CD14-positive monocyte (primary cell): ENCODE measurements at regions not wholly inside any gene's neighbourhood (a gene's known extent, or its start where the extent isn't known, plus 50 kb on each side); places are given as distances from the start of the nearest gene placed in this dataset.

Experiments
- DNase-seq, 3 donors: peaks; one replicate each; pipeline ENCODE4 v3.0.0-alpha.2; 2011 to 2022
- H2AFZ ChIP-seq: 2 replicates; pipeline ENCODE4 v1.6.0; 2012; ENCODE audit warnings: mild to moderate bottlenecking, low read depth, low read length, inconsistent platforms; ENCODE audit not compliant: insufficient read depth, poor library complexity, severe bottlenecking
- H3K27ac ChIP-seq, 2 donors: 1 replicate in 1 of 2; 2 replicates in 1 of 2; pipeline ENCODE4 v1.5.1; 2012 to 2013; ENCODE audit warnings: low read length in 2 of 2, control low read depth in 1 of 2, inconsistent platforms in 1 of 2, low read depth in 1 of 2, mild to moderate bottlenecking in 1 of 2
- H3K27me3 ChIP-seq, 2 donors: one replicate each; pipeline versions ENCODE4 v1.6.0 to v1.6.1; 2011 to 2013; ENCODE audit warnings: low read length in 2 of 2; ENCODE audit not compliant: control insufficient read depth in 2 of 2, insufficient read depth in 2 of 2
- H3K36me3 ChIP-seq, 2 donors: replicated peaks in 1 of 2; 1 replicate in 1 of 2; 2 replicates in 1 of 2; pipeline versions ENCODE4 v1.5.1 to v1.6.1; 2012 to 2013; ENCODE audit warnings: low read length in 2 of 2, control low read depth in 1 of 2, inconsistent platforms in 1 of 2, mild to moderate bottlenecking in 1 of 2; ENCODE audit not compliant: insufficient read depth in 2 of 2, control insufficient read depth in 1 of 2
- H3K4me1 ChIP-seq, 2 donors: 1 replicate in 1 of 2; 2 replicates in 1 of 2; pipeline versions ENCODE4 v1.5.1 to v1.6.1; 2012 to 2013; ENCODE audit warnings: low read length in 2 of 2, control low read depth in 1 of 2, inconsistent platforms in 1 of 2, mild to moderate bottlenecking in 1 of 2, moderate library complexity in 1 of 2; ENCODE audit not compliant: insufficient read depth in 2 of 2, control insufficient read depth in 1 of 2
- H3K4me2 ChIP-seq: replicated peaks from 2 replicates; pipeline ENCODE3; 2012; ENCODE audit warnings: low read length, moderate library complexity, mild to moderate bottlenecking; ENCODE audit not compliant: poor library complexity, severe bottlenecking; ENCODE audit errors: extremely low read depth
- H3K4me3 ChIP-seq, 3 experiments: fragments of 200-600 bp in 1 of 3; sonication (generic) in 1 of 3; replicated peaks in 1 of 3; 1 replicate in 2 of 3; 2 replicates in 1 of 3; pipeline ENCODE4 v1.5.1; 2011 to 2013; ENCODE audit warnings: low read length in 3 of 3, mild to moderate bottlenecking in 3 of 3, control low read depth in 2 of 3, low read depth in 2 of 3, inconsistent platforms in 1 of 3, moderate library complexity in 1 of 3
- H3K79me2 ChIP-seq: 2 replicates; pipeline ENCODE4 v1.6.0; 2012; ENCODE audit warnings: mild to moderate bottlenecking, control low read depth, inconsistent platforms, low read length, moderate library complexity; ENCODE audit not compliant: insufficient read depth
- H3K9ac ChIP-seq: 2 replicates; pipeline ENCODE4 v1.6.0; 2017; ENCODE audit warnings: low read length, mild to moderate bottlenecking; ENCODE audit not compliant: insufficient read depth, poor library complexity, severe bottlenecking
- H3K9me3 ChIP-seq, 2 donors: replicated peaks in 1 of 2; 1 replicate in 1 of 2; 2 replicates in 1 of 2; pipeline versions ENCODE4 v1.5.1 to v1.6.1; 2012 to 2013; ENCODE audit warnings: low read length in 2 of 2, control low read depth in 1 of 2; ENCODE audit not compliant: control insufficient read depth in 1 of 2, insufficient read depth in 1 of 2
- H4K20me1 ChIP-seq: 2 replicates; pipeline ENCODE4 v1.6.0; 2012; ENCODE audit warnings: mild to moderate bottlenecking, low read length, control low read depth, moderate library complexity; ENCODE audit not compliant: insufficient read depth
- H3K27ac Mint-ChIP-seq, 7 donors: one replicate each; pipeline ENCODE4 v1.8.0; 2020; ENCODE audit warnings: mild to moderate bottlenecking in 7 of 7, mixed read lengths in 7 of 7, moderate library complexity in 6 of 7, inconsistent platforms in 2 of 7
- H3K27me3 Mint-ChIP-seq, 3 donors: one replicate each; pipeline ENCODE4 v1.8.0; 2021 to 2022; ENCODE audit warnings: low read depth in 3 of 3, mild to moderate bottlenecking in 3 of 3, mixed read lengths in 3 of 3, moderate library complexity in 3 of 3, inconsistent platforms in 1 of 3
- H3K36me3 Mint-ChIP-seq, 2 donors: one replicate each; pipeline ENCODE4 v1.8.0; 2020; ENCODE audit warnings: mixed read lengths in 2 of 2, inconsistent platforms in 1 of 2, mild to moderate bottlenecking in 1 of 2
- H3K4me1 Mint-ChIP-seq: one replicate; pipeline ENCODE4 v1.8.0; 2020; ENCODE audit warnings: mild to moderate bottlenecking, mixed read lengths
- H3K4me3 Mint-ChIP-seq, 2 donors: one replicate each; pipeline ENCODE4 v1.8.0; 2020; ENCODE audit warnings: mild to moderate bottlenecking in 2 of 2, mixed read lengths in 2 of 2, moderate library complexity in 1 of 2
- H3K9me3 Mint-ChIP-seq, 7 donors: one replicate each; pipeline ENCODE4 v1.8.0; 2020 to 2022; ENCODE audit warnings: mixed read lengths in 7 of 7, mild to moderate bottlenecking in 6 of 7, moderate library complexity in 6 of 7, inconsistent platforms in 2 of 7
- CTCF ChIP-seq: fragments of 200-600 bp; IDR thresholded peaks from one replicate; pipeline ENCODE4 v1.8.0; 2022; ENCODE audit warnings: antibody characterized with exemption, mild to moderate bottlenecking
- WGBS: methylation state at CpG from one replicate; pipeline ENCODE4 v1.1.5; 2013; ENCODE audit warnings: missing lambda C conversion rate; ENCODE audit not compliant: insufficient coverage; 5-methylcytosine and 5-hydroxymethylcytosine counted together
- intact Hi-C, 2 donors: fragments of 100-400 bp; cut with micrococcal nuclease; formaldehyde crosslinking; loops; one replicate each; pipeline versions ENCODE4 v1.15.0 to v1.15.1; 2023

- Histone ChIP-seq H2AFZ (no peak overlapping the region), H3K9me3 (peaks cover 15 to 24% of the 10 kb centered on the region in 2 donors), H3K4me3 (no peak overlapping the region), H4K20me1 (no peaks in the 10 kb centered on the region), H3K4me2 (no peak overlapping the region), H3K4me1 (no peaks in the 10 kb centered on the region), H3K27me3 (no peaks in the 10 kb centered on the region), H3K36me3 (no peaks in the 10 kb centered on the region), H3K79me2 (no peaks in the 10 kb centered on the region), H3K27ac (no peak overlapping the region), H3K9ac (no peak overlapping the region)
- intact Hi-C loops: no loop called here
- H3K9me3 Mint-ChIP-seq: peaks cover 6 to 16% (median 8%) of the 10 kb centered on the region in 7 donors
- no peak for DNase-seq
- H3K36me3 Mint-ChIP-seq: no peaks in the 10 kb centered on the region
- H3K4me1 Mint-ChIP-seq: peaks cover 1% of the 10 kb centered on the region
- TF ChIP-seq CTCF: no peak
- H3K4me3 Mint-ChIP-seq: no peak overlapping the region
- no peaks in the 10 kb centered on the region for H3K27me3 Mint-ChIP-seq
- H3K27ac Mint-ChIP-seq: no peak overlapping the region
- 95% methylated on average over 22 of the region's 22 CpGs for WGBS
Observed at GRCh38 chr5:84635235-84636055, 250.8 kb upstream of the EDIL3 start.

GRCh38 chr5:84634256-84634655, 249.6 kb upstream of the EDIL3 start:
- no peaks in the 10 kb centered on the region for H3K27me3 Mint-ChIP-seq
- Histone ChIP-seq H3K27me3 (no peaks in the 10 kb centered on the region), H3K9me3 (peaks cover 15 to 24% of the 10 kb centered on the region in 2 donors), H2AFZ (no peak overlapping the region), H3K4me2 (no peak overlapping the region), H3K4me3 (no peak overlapping the region), H3K9ac (no peak overlapping the region), H3K27ac (no peak overlapping the region), H3K36me3 (no peaks in the 10 kb centered on the region), H3K4me1 (no peaks in the 10 kb centered on the region), H3K79me2 (no peaks in the 10 kb centered on the region), H4K20me1 (no peaks in the 10 kb centered on the region)
- H3K27ac Mint-ChIP-seq: no peak overlapping the region
- WGBS: 94% methylated on average over 11 of the region's 11 CpGs
- no peak for DNase-seq
- TF ChIP-seq CTCF: no peak
- no peaks in the 10 kb centered on the region for H3K36me3 Mint-ChIP-seq
- no peak overlapping the region for H3K4me3 Mint-ChIP-seq
- H3K9me3 Mint-ChIP-seq: peaks cover 6 to 19% (median 9%) of the 10 kb centered on the region in 7 donors
- intact Hi-C loops: no loop called here
- H3K4me1 Mint-ChIP-seq: peaks cover 1% of the 10 kb centered on the region
